LHCN-M2 (cell line): ENCODE measurements at regions not wholly inside any gene's neighbourhood (a gene's known extent, or its start where the extent isn't known, plus 50 kb on each side); places are given as distances from the start of the nearest gene placed in this dataset.

ENCODE experiments used
- DNase-seq: peaks from one replicate; pipeline ENCODE4 v3.0.0-alpha.2; 2012; ENCODE audit warnings: low read depth

DNA sequence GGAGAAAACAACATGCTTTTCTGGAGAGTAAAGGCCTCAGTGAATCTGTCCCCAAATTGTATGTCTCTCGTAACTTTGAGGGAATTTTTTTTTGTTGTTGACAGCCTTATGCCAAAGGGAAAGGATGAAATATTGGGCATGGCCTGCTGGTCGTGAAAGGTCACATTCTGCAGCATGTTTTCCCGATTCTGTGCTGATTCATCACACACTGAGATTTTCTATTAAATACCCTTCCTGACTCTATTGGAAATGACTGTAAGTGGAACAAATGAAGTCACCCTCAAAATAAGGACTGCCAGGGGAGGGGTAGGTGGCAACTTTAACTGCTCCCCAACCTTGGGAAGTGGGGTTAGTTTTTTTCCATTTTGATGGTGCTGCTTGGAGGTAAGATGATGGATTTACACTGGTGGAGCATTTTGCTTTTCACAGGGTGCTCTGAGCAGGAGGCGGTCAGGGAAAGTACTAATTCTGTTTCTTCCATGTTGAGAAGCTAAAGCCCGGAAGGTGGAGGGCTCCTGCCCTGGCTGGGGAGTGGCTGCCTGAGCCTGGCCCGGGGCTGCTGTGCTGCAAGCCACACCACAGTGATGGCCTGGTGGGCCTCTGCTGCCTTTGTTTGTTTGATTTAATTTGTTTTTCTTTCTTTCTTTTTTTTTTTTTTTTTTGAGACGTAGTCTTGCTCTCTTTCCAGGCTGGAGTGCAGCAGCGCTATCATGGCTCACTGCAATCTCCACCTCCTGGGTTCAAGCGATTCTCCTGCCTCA is 116.8 kb upstream of the SPATA13 start:
- no peak for DNase-seq

GRCh38 chr13:24045597-24045996 is 114.9 kb upstream of the SPATA13 start:
- DNase-seq = no peak

DNA sequence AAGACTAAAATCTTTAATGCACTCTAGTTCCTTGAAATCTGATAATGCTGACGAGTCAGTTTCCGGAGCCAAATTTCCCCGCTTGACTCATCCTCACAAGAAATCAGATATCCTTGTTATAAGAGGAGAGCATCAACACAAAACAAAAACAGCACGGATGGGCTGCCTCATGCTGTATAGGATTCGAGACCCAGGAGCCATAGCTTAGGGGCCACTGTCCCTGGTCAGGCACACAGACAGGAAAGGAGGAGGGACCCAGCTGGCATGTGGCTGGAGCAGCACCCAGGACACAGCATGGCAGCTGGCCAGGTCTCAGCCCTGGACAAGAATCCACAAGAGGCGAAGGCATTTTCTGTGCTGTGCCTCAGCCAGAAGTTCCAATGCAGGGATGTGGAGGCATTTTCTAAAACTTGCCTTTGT is 110.2 kb upstream of the SPATA13 start:
- peak; percentile 82 for DNase-seq

DNA sequence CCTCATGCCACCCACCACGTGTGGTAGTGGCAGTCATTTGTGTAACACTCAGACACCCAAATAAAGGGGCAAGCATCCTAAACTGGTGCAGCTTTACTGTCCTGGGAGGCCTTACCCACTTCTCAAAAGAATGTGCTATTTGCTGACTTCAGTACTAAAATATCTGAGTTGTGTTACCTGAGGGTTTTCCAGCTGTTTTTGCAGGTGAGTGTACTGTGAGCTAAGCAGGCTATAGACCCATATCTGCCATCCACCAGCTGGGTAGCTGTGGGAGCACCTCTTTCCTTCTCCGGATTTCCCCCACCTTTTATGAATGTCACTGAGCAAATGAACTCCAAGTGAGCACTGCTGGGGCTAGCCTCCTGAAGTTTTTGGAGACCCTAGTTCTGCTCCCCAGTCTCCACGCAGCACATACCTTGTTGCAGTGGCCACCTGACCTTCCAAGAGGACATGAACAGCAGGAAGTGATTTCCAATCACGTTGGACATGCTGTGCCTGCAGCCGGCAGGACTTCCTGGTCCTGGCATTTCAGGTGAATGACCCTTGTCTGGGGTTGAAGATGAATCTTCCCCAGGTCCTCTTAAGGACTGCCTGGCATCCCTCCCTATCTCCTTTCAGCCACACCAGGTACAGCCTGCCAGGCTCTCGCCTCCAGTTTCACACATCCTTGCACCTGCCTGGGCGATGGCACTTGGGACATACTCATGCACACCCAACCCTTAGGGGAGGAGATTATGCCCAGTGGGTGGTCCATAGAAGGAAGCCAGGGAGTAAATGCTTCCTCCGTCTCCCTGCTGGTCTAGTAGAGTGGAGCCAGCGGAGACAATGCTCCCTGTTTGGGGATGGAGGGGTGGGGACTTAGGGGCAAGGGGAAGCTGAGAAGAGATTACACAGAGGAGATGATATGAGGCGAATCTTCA is 109.5 kb upstream of the SPATA13 start:
- no peak for DNase-seq

DNA sequence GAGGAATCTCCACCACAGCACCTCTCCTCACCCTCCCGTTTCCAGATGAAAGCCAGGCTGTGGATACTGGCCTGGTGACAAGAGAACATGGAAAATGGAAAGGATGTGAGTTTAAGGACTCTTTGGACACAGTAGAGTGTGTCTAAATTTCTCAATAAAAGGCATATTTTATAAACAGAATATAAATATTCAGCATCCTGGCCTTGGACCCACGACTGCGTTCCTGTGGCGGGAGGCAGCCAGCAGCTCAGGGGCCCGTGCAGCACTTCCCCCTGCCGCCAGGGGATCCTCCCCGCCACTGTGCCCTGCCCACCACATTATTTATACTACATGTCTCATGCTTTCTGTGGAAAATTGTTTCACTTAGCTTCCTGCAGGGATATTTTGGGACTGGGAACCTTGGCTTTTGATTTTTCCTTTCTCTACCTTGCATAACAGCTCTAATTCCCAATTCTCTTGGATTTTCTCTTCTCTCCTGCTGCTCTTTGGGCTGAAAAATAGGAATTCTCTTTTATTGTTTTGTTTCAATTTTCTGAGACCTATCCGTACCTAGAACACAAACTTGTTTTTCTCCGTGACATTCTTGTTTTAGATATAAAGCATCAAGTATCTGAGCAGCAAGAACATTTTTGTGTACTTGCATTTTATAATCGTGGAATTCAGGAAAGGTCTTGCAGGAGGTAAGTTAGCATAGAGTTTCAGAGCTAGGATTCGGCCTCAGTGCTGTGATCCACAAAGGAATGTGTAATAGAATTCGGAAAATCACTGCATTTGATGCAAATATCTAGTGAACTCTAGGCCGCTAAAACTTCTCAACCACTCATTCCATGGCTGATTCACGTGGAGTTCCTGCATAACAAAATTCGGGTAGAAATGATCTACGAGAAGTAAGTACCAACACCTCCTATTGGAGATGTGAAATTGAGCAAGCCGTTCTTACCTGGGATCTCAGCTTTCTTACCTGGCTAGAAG is 107.7 kb upstream of the SPATA13 start:
- DNase-seq = no peak

DNA sequence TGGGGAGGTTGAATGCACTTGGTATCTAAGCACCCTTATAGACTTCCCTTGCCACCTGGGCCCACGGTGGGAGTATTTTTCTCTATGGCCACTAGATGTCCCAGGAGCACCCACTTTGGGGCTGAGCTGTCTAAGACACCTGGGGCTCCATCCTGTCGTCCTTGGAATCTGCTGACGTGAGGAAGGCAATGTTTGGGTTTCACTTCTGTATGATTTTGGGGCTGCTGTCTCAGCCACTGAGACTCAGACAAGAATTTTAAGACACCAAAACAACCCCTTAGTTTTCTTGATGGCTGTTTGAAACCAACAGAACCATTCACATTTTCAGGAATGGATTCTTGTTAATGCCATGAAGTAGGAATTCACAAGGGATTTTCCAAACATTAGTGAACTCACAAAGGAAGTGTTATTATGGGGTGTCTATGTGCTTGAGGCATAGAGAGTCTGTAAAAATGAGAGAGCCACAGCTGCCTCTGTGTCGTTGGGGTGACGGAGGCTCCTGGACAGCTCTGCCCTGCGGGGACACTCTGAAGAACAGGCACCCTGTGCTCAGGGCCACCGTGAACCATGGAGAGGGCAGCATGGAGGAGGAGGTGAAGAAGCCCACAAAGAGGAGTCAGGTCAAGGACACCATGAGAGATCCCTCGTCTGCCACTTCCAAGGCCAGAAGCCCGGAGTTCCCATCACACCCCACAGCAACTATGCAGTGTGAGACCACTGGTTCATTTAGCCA is 106.8 kb upstream of the SPATA13 start:
- peak; percentile 58 for DNase-seq

DNA sequence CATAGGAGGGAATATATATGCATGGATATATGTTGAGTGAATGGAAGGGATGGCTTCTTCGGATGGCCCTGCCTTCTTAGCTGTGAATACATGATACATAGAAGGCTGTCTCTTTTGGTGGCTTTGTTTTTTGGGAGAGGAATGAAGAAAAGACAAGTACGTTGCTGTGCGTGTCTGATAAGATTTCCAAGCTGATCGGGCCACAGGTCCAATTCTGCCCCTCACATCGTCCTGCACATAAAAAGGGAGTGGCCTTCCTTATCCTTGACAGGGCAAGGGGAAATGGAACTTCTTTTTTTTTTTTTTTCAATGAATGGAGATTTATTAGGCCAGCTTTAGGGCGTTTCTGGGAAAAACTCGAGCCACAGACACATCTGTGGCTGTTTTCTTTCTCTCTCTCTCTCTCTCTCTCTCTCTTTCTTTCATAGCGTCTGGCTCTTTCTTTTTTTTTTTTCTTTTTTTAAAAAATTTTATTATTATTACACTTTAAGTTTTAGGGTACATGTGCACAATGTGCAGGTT is 103.8 kb upstream of the SPATA13 start:
- DNase-seq = no peak

GRCh38 chr13:24060993-24061392 is 99.5 kb upstream of the SPATA13 start:
- DNase-seq = no peak

DNA sequence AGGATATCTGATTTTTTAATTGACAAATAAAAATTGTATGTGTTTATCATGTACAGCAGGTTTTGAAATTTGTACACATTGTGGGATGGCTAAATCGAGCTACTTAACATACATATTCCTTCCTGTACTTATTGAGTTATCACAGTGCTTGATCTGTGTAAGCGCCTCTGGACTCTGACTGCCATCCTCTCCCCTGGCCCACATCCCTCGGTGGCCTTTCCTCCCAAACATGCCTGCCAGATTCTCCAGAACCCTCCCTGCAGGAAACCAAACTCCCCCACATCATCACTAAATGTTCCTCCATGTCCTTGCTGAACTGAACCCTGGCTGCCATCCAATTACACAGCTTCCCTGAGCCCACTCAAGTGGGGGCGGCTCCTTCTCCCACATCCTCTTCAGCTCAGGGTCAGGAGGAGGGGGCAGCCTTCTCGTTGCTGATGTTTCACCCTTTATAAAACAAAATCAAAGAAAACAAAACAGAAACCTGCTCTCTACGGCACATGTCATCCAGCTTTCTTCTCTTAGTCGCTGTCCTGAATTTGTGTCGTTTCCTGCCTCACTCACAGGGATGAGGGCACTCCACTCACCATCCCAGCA is 97.1 kb upstream of the SPATA13 start:
- no peak for DNase-seq

DNA sequence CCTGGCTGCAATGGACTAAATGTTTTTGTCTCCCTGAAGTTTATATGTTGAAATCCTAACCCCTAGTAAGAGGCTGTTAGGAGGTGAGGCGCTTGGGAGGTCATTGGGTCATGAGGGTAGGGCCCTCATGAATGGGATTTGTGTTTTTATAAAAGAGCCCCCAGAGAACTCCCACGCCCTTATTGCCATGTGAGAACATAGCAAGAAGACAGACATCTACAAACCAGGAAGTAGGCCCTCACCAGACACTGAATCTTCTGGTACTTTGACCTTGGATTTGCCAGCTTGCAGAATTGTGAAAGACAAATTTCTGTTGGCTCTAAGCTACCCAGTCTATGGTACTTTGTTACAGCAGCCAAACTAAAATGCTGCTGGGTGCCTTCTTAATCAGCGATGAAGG is 96.1 kb upstream of the SPATA13 start:
- DNase-seq = no peak

- DNase-seq = no peak
Observed at GRCh38 chr13:24065176-24065575, 95.3 kb upstream of the SPATA13 start.

GRCh38 chr13:24066405-24067295 is 93.9 kb upstream of the SPATA13 start:
- DNase-seq = no peak

DNA sequence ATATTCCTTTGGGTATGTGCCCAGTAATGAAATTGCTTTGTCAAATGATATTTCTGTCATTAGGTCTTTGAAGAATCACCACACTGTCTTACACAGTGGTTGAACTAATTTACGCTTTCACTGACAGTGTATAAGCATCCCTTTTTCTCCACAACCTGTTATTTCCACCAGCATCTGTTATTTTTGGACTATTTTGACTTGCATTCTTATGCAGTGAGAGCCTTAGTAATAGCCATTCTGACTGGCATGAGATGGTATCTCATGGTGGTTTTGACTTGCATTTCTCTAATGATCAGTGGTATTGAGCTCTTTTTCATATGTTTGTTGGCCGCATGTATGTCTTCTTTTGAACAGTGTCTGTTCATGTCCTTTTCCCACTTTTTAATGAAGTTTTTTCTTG is 92.0 kb upstream of the SPATA13 start:
- peak; percentile 64 for DNase-seq

DNA sequence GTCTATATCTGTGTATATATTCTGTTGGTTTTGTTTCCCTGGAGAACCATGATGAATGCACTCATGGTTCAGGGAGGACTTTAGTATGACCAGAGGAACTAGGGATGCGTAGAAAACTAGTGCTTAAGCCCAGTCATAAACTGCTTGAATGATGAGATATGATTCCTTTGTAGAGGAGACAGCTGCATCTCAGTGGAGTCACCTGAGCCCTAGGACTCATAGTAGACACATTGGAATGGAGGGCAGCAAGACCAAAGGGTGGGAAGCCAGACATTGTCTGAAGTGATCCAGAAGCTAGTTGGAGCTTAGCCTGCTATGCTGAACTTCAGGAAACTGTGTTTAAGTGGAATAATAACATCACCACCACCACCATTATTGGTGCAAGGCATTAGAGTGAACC is 89.5 kb upstream of the SPATA13 start:
- peak; percentile 55 for DNase-seq

GRCh38 chr13:24071423-24072075 is 89.0 kb upstream of the SPATA13 start:
- peak; percentile 79 for DNase-seq

GRCh38 chr13:24073657-24074056 is 86.9 kb upstream of the SPATA13 start:
- DNase-seq = no peak

- no peak for DNase-seq
Observed at GRCh38 chr13:24074678-24075077, 85.8 kb upstream of the SPATA13 start.

DNA sequence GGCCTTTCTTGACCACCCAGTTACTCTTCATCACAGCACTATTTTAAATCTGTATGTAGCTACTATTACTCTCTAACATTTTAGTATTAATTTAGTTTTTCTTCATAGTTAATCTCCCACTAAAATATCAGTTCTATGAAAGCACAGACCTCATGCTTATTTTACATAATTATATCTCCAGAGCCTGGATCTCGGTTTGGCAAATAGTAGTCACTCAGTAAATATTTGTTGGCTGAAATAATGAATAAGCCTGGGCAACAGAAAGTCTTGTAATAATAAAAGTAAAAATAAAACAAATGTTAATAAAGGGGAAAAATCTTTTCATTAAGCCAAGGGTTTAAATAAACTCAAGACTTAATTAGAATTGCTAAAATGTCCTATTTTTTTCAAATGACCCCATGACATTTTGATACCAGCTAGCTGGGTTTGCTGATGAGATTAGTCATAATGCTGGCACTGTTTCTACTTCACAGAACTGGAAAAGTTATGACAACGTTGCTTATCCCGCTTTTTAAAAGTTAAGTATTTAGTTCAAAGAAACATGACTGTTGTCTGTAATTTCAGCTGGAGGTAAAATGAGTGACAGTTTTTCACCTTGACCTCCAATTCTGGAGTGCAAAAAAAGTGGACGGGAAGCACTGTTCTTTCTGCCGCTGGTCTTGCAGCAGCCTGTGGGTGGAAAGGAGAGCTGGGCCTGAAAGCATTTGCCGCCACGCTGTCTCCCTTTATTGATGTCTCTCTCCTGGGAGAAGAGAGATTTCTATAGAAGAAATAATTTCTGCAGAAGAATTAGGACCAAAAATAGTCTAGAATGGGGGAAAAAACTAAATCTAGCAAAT is 85.2 kb upstream of the SPATA13 start:
- no peak for DNase-seq
